ENCODE measurements at regions not wholly inside any gene's neighbourhood (a gene's known extent, or its start where the extent isn't known, plus 50 kb on each side); places are given as distances from the start of the nearest gene placed in this dataset.

- H3K79me2 ChIP-seq (ENCODE audit: insufficient read depth, low read length): no peaks in the 10 kb centered on the region
- peaks cover 4 to 17% of the 10 kb centered on the region in 2 experiments; a peak in 4 of 5 replicates for H3K27me3 ChIP-seq (ENCODE audit: control insufficient read depth in 1 of 2, insufficient read depth in 2 of 2, low read length in 2 of 2)
- H4K20me1 ChIP-seq (ENCODE audit: insufficient read depth, low read length): no peaks in the 10 kb centered on the region
- POLR2A ChIA-PET: no interaction called here
- H3K4me2 ChIP-seq (ENCODE audit: low read depth, low read length): no peak overlapping the region
- TF ChIP-seq SOX13 (IDR thresholded peaks at IDR 0.05): no peak
- TF ChIP-seq SOX13 (CRISPR knock-in tag; conservative IDR thresholded peaks at IDR 0.05 in 1 of 2, IDR thresholded peaks at IDR 0.05 in 1 of 2): no peak
- TF ChIP-seq FOXJ3 (CRISPR knock-in tag; IDR thresholded peaks at IDR 0.05; ENCODE audit: borderline replicate concordance): no peak
- no peak for TF ChIP-seq HDAC2 (CRISPR knock-in tag; IDR thresholded peaks at IDR 0.05)
- no peaks in the 10 kb centered on the region for H3K9me3 ChIP-seq (ENCODE audit: low read length)
- no peak overlapping the region for H3K27ac ChIP-seq (ENCODE audit: extremely low read length, insufficient read depth, low read length)
- H3K4me3 ChIP-seq (replicated peaks in 1 of 3; ENCODE audit: insufficient read depth in 1 of 3, low read depth in 2 of 3, low read length in 3 of 3): no peak overlapping the region
- no peak for ATAC-seq
- 25% methylated on average over 2 of the region's 2 CpGs for WGBS (ENCODE audit: low lambda C conversion rate)
- CTCF ChIA-PET (ENCODE audit: low intra/inter-chr PET ratio, low total read pairs): no interaction called here
- no peaks in the 10 kb centered on the region for H3K36me3 ChIP-seq (replicated peaks in 1 of 2; ENCODE audit: control insufficient read depth in 1 of 2, insufficient read depth in 2 of 2, low read length in 2 of 2)
- in situ Hi-C loops (cut with HindIII; ENCODE audit: extremely low pct_ligation_motif_present, low pct_unique_long_range_greater_than_20kb): no loop called here
- BruUV-seq (replicated peaks): no TSS peak
- H2AFZ ChIP-seq (ENCODE audit: low read length): no peak overlapping the region
- intact Hi-C loops (cut with micrococcal nuclease; ENCODE audit: unreplicated experiment): no loop called here
- no peak for DNase-seq (ENCODE audit: low spot score)
- H3K9ac ChIP-seq (ENCODE audit: insufficient read depth, low read depth, low read length): no peak overlapping the region
- no peak for FAIRE-seq
- H3K4me1 ChIP-seq (ENCODE audit: insufficient read depth, low read length): peaks cover 22% of the 10 kb centered on the region
Observed at GRCh38 chr3:194983121-194983520, 287.8 kb downstream of the XXYLT1 start.

GRCh38 chr3:194983620-194984019 lies 287.3 kb downstream of the XXYLT1 start:
- 100% methylated on average over 1 of the region's 2 CpGs for WGBS (ENCODE audit: low lambda C conversion rate)
- Histone ChIP-seq H3K27me3 (ENCODE audit: control insufficient read depth in 1 of 2, insufficient read depth in 2 of 2, low read length in 2 of 2) (peaks cover 4 to 17% of the 10 kb centered on the region in 2 experiments; a peak in 4 of 5 replicates), H3K36me3 (replicated peaks in 1 of 2; ENCODE audit: control insufficient read depth in 1 of 2, insufficient read depth in 2 of 2, low read length in 2 of 2) (no peaks in the 10 kb centered on the region), H3K27ac (ENCODE audit: extremely low read length, insufficient read depth, low read length) (no peak overlapping the region), H3K4me1 (ENCODE audit: insufficient read depth, low read length) (peaks cover 22% of the 10 kb centered on the region), H4K20me1 (ENCODE audit: insufficient read depth, low read length) (no peaks in the 10 kb centered on the region), H2AFZ (ENCODE audit: low read length) (no peak overlapping the region), H3K4me2 (ENCODE audit: low read depth, low read length) (no peak overlapping the region), H3K9me3 (ENCODE audit: low read length) (no peaks in the 10 kb centered on the region), H3K79me2 (ENCODE audit: insufficient read depth, low read length) (no peaks in the 10 kb centered on the region), H3K9ac (ENCODE audit: insufficient read depth, low read depth, low read length) (no peak overlapping the region), H3K4me3 (replicated peaks in 1 of 3; ENCODE audit: insufficient read depth in 1 of 3, low read depth in 2 of 3, low read length in 3 of 3) (no peak overlapping the region)
- in situ Hi-C loops (cut with HindIII; ENCODE audit: extremely low pct_ligation_motif_present, low pct_unique_long_range_greater_than_20kb): no loop called here
- intact Hi-C loops (cut with micrococcal nuclease; ENCODE audit: unreplicated experiment): no loop called here
- no TSS peak for BruUV-seq (replicated peaks)
- ATAC-seq (no peak), DNase-seq (ENCODE audit: low spot score) (no peak), FAIRE-seq (no peak)
- TF ChIP-seq NCOA1 (CRISPR knock-in tag; IDR thresholded peaks at IDR 0.05) (no peak), ELF4 (CRISPR knock-in tag; IDR thresholded peaks at IDR 0.05; ENCODE audit: borderline replicate concordance) (no peak), MLX (CRISPR knock-in tag; IDR thresholded peaks at IDR 0.05) (no peak), ZNF562 (CRISPR knock-in tag; IDR thresholded peaks at IDR 0.05; ENCODE audit: borderline replicate concordance) (no peak), NR2F2 (IDR thresholded peaks at IDR 0.05; ENCODE audit: borderline replicate concordance, low read depth) (no peak), NCOA2 (CRISPR knock-in tag; IDR thresholded peaks at IDR 0.05) (no peak), ZNF121 (CRISPR knock-in tag; IDR thresholded peaks at IDR 0.05) (no peak), TGIF2 (CRISPR knock-in tag; IDR thresholded peaks at IDR 0.05) (no peak), E2F2 (CRISPR knock-in tag; IDR thresholded peaks at IDR 0.05; ENCODE audit: borderline replicate concordance) (no peak), ZNF343 (CRISPR knock-in tag; IDR thresholded peaks at IDR 0.05) (no peak), HNRNPLL (IDR thresholded peaks at IDR 0.05; ENCODE audit: low read depth, low read length, poor library complexity, severe bottlenecking) (no peak), ZNF432 (CRISPR knock-in tag; IDR thresholded peaks at IDR 0.05; ENCODE audit: borderline replicate concordance) (no peak), RFX5 (IDR thresholded peaks at IDR 0.05; ENCODE audit: low read depth, low read length) (no peak)
- TF ChIP-seq, protein P1, sequence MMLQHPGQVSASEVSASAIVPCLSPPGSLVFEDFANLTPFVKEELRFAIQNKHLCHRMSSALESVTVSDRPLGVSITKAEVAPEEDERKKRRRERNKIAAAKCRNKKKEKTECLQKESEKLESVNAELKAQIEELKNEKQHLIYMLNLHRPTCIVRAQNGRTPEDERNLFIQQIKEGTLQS (CRISPR knock-in tag; IDR thresholded peaks at IDR 0.05): no peak
- CTCF ChIA-PET (ENCODE audit: low intra/inter-chr PET ratio, low total read pairs): no interaction called here
- POLR2A ChIA-PET: no interaction called here
